SK-N-SH (cell line): ENCODE measurements at regions not wholly inside any gene's neighbourhood (a gene's known extent, or its start where the extent isn't known, plus 50 kb on each side); places are given as distances from the start of the nearest gene placed in this dataset.

Experiments
- CTCF ChIA-PET: fragments of 300-600, 350-600 bp; formaldehyde crosslinking; extraction: SDS; loops from one replicate; lab custom pipeline; 2021; lab: Yijun Ruan, JAX
- POLR2A ChIA-PET: fragments of 350-600 bp; sonication (Branson Sonifier 250); formaldehyde crosslinking; extraction: SDS; loops from one replicate; lab custom pipeline; 2020; ENCODE audit warnings: antibody characterized with exemption, inconsistent platforms; lab: Yijun Ruan, JAX
- DNase-seq: peaks from one replicate; pipeline ENCODE4 v3.0.0; 2012
- H2AFZ ChIP-seq: fragments of 200-600 bp; sonication (generic); 2 replicates; pipeline ENCODE4 v1.8.1; 2016; ENCODE audit warnings: antibody characterized with exemption, mild to moderate bottlenecking, low read depth
- H3F3A ChIP-seq: fragments of 200-600 bp; sonication (generic); replicated peaks from 2 replicates; pipeline ENCODE3; 2016; ENCODE audit warnings: antibody characterized with exemption, mild to moderate bottlenecking; ENCODE audit not compliant: insufficient read depth
- H3K27ac ChIP-seq, 2 experiments: fragments of 200-500 bp in 1 of 2; fragments of 200-600 bp in 1 of 2; sonication (Bioruptor generic) in 1 of 2; sonication (generic), shearing (Covaris generic) in 1 of 2; 2 replicates each; pipeline versions ENCODE4 v1.5.1 to v1.6.1; 2014 to 2016; ENCODE audit warnings: low read depth in 2 of 2, inconsistent platforms in 1 of 2, low read length in 1 of 2, mild to moderate bottlenecking in 1 of 2, mixed read lengths in 1 of 2
- H3K27me3 ChIP-seq: fragments of 200-600 bp; sonication (generic), shearing (Covaris generic); 2 replicates; pipeline ENCODE4 v1.6.1; 2016; ENCODE audit warnings: mixed run types; ENCODE audit not compliant: insufficient read depth
- H3K36me3 ChIP-seq, 2 experiments: fragments of 200-500 bp in 1 of 2; fragments of 200-600 bp in 1 of 2; sonication (Bioruptor generic) in 1 of 2; sonication (generic) in 1 of 2; replicated peaks in 1 of 2; 2 replicates each; pipeline versions ENCODE3 to v1.5.1; 2014 to 2016; ENCODE audit warnings: low read length in 1 of 2, mild to moderate bottlenecking in 1 of 2; ENCODE audit not compliant: insufficient read depth in 2 of 2, control insufficient read depth in 1 of 2
- H3K4me1 ChIP-seq, 2 experiments: fragments of 200-500 bp in 1 of 2; fragments of 200-600 bp in 1 of 2; sonication (Bioruptor generic) in 1 of 2; sonication (generic), shearing (Covaris generic) in 1 of 2; 2 replicates each; pipeline versions ENCODE4 v1.5.1 to v1.6.1; 2014 to 2016; ENCODE audit warnings: low read depth in 1 of 2, low read length in 1 of 2, mixed run types in 1 of 2; ENCODE audit not compliant: insufficient read depth in 2 of 2, control insufficient read depth in 1 of 2
- H3K4me2 ChIP-seq: fragments of 200-600 bp; sonication (generic), shearing (Covaris generic); 2 replicates; pipeline ENCODE4 v1.6.1; 2017; ENCODE audit warnings: mixed run types
- H3K4me3 ChIP-seq, 2 experiments: fragments of 200-500 bp in 1 of 2; fragments of 200-600 bp in 1 of 2; sonication (Bioruptor generic) in 1 of 2; sonication (generic), shearing (Covaris generic) in 1 of 2; 2 replicates each; pipeline versions ENCODE4 v1.5.1 to v1.8.1; 2014 to 2016; ENCODE audit warnings: low read depth in 2 of 2, inconsistent platforms in 1 of 2, low read length in 1 of 2, mild to moderate bottlenecking in 1 of 2, mixed read lengths in 1 of 2, moderate library complexity in 1 of 2
- H3K79me2 ChIP-seq: fragments of 200-600 bp; sonication (generic); 2 replicates; pipeline ENCODE4 v1.8.1; 2017; ENCODE audit warnings: mild to moderate bottlenecking; ENCODE audit not compliant: insufficient read depth
- H3K9ac ChIP-seq: fragments of 200-600 bp; sonication (generic); 2 replicates; pipeline ENCODE4 v1.6.1; 2017; ENCODE audit warnings: mixed run types
- H3K9me2 ChIP-seq: fragments of 200-600 bp; sonication (generic); 2 replicates; pipeline ENCODE4 v1.6.1; 2017; ENCODE audit warnings: mixed run types
- H3K9me3 ChIP-seq: fragments of 200-600 bp; sonication (generic); 2 replicates; pipeline ENCODE4 v1.6.1; 2017; ENCODE audit warnings: mixed run types, mild to moderate bottlenecking, moderate library complexity
- H4K20me1 ChIP-seq: fragments of 200-600 bp; sonication (generic); 2 replicates; pipeline ENCODE4 v1.6.1; 2017; ENCODE audit warnings: mild to moderate bottlenecking, mixed run types; ENCODE audit not compliant: insufficient read depth
- EP300 ChIP-seq, 2 experiments: IDR thresholded peaks; 2 replicates each; pipeline versions ENCODE4 v1.4.0 to v1.6.1; 2012; ENCODE audit warnings: borderline replicate concordance in 1 of 2, low read depth in 1 of 2, low read length in 1 of 2
- FOSL2 ChIP-seq: IDR thresholded peaks from 2 replicates; pipeline ENCODE4 v1.4.0; 2012; ENCODE audit warnings: low read depth, mild to moderate bottlenecking, moderate library complexity, borderline replicate concordance
- GABPA ChIP-seq: IDR thresholded peaks from 2 replicates; pipeline ENCODE4 v1.4.0; 2012; ENCODE audit warnings: low read depth, mild to moderate bottlenecking
- GATA2 ChIP-seq: sonication (generic); formaldehyde crosslinking; IDR thresholded peaks from 2 replicates; pipeline ENCODE4 v1.5.0; 2020; ENCODE audit warnings: mild to moderate bottlenecking, missing genetic modification reagents
- IRF3 ChIP-seq: fragments of 150-350 bp; IDR thresholded peaks from 2 replicates; pipeline ENCODE4 v1.6.1; 2016; ENCODE audit warnings: mild to moderate bottlenecking, low read depth, low read length
- JUND ChIP-seq: IDR thresholded peaks from 2 replicates; pipeline ENCODE4 v1.4.0; 2012
- MAX ChIP-seq: IDR thresholded peaks from 2 replicates; pipeline ENCODE4 v1.4.0; 2012; ENCODE audit warnings: low read depth
- NRF1 ChIP-seq: IDR thresholded peaks from 2 replicates; pipeline ENCODE4 v1.6.1; 2012; ENCODE audit warnings: low read depth, mild to moderate bottlenecking, low read length
- PBX3 ChIP-seq: IDR thresholded peaks from 2 replicates; pipeline ENCODE4; 2012
- POLR2AphosphoS5 ChIP-seq: IDR thresholded peaks from 2 replicates; pipeline ENCODE4 v1.6.1; 2012; ENCODE audit warnings: low read depth, low read length
- RAD21 ChIP-seq: IDR thresholded peaks from 2 replicates; pipeline ENCODE4 v1.6.1; 2012; ENCODE audit warnings: mild to moderate bottlenecking, low read length
- RCOR1 ChIP-seq: fragments of 150-350 bp; IDR thresholded peaks from 2 replicates; pipeline ENCODE4 v1.6.1; 2017; ENCODE audit warnings: antibody characterized with exemption, low read length
- SIN3A ChIP-seq: IDR thresholded peaks from 2 replicates; pipeline ENCODE4 v1.6.1; 2012; ENCODE audit warnings: low read depth, mild to moderate bottlenecking, low read length, moderate library complexity, borderline replicate concordance
- TEAD4 ChIP-seq: IDR thresholded peaks from 2 replicates; pipeline ENCODE4 v1.4.0; 2012; ENCODE audit warnings: mild to moderate bottlenecking, borderline replicate concordance; ENCODE audit not compliant: insufficient read depth
- USF2 ChIP-seq: fragments of 150-350 bp; IDR thresholded peaks from 2 replicates; pipeline ENCODE4 v1.6.1; 2017; ENCODE audit warnings: antibody characterized with exemption, low read length, low read depth, borderline replicate concordance
- WGBS: methylation state at CpG from one replicate; pipeline ENCODE4 v1.1.6; 2017; ENCODE audit warnings: low lambda C conversion rate; 5-methylcytosine and 5-hydroxymethylcytosine counted together
- TF ChIP-seq, protein P1 (sequence below): fragments of 200-600 bp; sonication (generic); IDR thresholded peaks from 2 replicates; pipeline ENCODE4 v1.6.1; 2017; ENCODE audit warnings: antibody characterized with exemption, mild to moderate bottlenecking, moderate library complexity

- Histone ChIP-seq H3K27ac (no peak overlapping the region), H3K9me2 (no peaks in the 10 kb centered on the region), H3K4me3 (no peak overlapping the region), H3K27me3 (no peaks in the 10 kb centered on the region), H4K20me1 (no peaks in the 10 kb centered on the region), H3K4me2 (no peak overlapping the region), H2AFZ (no peak overlapping the region), H3K79me2 (no peaks in the 10 kb centered on the region), H3F3A (no peaks in the 10 kb centered on the region), H3K9me3 (no peaks in the 10 kb centered on the region), H3K9ac (no peak overlapping the region), H3K4me1 (no peaks in the 10 kb centered on the region), H3K36me3 (no peaks in the 10 kb centered on the region)
- ChIA-PET CTCF (no interaction called here), POLR2A (no interaction called here)
- WGBS: 0% methylated on average over 5 of the region's 5 CpGs
- no peak for TF ChIP-seq PBX3
- TF ChIP-seq MAX: no peak
- TF ChIP-seq GATA2: no peak
- no peak for TF ChIP-seq EP300 (IDR thresholded peaks at IDR 0.05; ENCODE audit: borderline replicate concordance in 1 of 2, low read depth in 1 of 2, low read length in 1 of 2)
- TF ChIP-seq USF2: no peak
- TF ChIP-seq SIN3A: no peak
- TF ChIP-seq TEAD4: no peak
- no peak for TF ChIP-seq IRF3
- TF ChIP-seq JUND: no peak
- no peak for TF ChIP-seq FOSL2
- DNase-seq: no peak
Measured at GRCh38 chr2:220117025-220117424, 489.6 kb downstream of the SLC4A3 start.

GRCh38 chr2:220120041-220120440, 492.6 kb downstream of the SLC4A3 start:
- Histone ChIP-seq H3K9me2 (no peaks in the 10 kb centered on the region), H3K4me1 (no peaks in the 10 kb centered on the region), H3K4me2 (no peak overlapping the region), H3K9me3 (no peaks in the 10 kb centered on the region), H3F3A (no peaks in the 10 kb centered on the region), H3K4me3 (no peak overlapping the region), H3K27me3 (no peaks in the 10 kb centered on the region), H4K20me1 (no peaks in the 10 kb centered on the region), H3K79me2 (no peaks in the 10 kb centered on the region), H2AFZ (no peak overlapping the region), H3K9ac (no peak overlapping the region), H3K36me3 (no peaks in the 10 kb centered on the region), H3K27ac (no peak overlapping the region)
- CTCF ChIA-PET: no interaction called here
- POLR2A ChIA-PET: no interaction called here
- 22% methylated on average over 2 of the region's 2 CpGs for WGBS
- no peak for DNase-seq
- TF ChIP-seq GABPA (no peak), RCOR1 (no peak), GATA2 (no peak), POLR2AphosphoS5 (no peak), FOSL2 (no peak), EP300 (IDR thresholded peaks at IDR 0.05; ENCODE audit: borderline replicate concordance in 1 of 2, low read depth in 1 of 2, low read length in 1 of 2) (no peak), MAX (no peak), NRF1 (no peak), SIN3A (no peak), RAD21 (no peak)
- TF ChIP-seq, protein P1, sequence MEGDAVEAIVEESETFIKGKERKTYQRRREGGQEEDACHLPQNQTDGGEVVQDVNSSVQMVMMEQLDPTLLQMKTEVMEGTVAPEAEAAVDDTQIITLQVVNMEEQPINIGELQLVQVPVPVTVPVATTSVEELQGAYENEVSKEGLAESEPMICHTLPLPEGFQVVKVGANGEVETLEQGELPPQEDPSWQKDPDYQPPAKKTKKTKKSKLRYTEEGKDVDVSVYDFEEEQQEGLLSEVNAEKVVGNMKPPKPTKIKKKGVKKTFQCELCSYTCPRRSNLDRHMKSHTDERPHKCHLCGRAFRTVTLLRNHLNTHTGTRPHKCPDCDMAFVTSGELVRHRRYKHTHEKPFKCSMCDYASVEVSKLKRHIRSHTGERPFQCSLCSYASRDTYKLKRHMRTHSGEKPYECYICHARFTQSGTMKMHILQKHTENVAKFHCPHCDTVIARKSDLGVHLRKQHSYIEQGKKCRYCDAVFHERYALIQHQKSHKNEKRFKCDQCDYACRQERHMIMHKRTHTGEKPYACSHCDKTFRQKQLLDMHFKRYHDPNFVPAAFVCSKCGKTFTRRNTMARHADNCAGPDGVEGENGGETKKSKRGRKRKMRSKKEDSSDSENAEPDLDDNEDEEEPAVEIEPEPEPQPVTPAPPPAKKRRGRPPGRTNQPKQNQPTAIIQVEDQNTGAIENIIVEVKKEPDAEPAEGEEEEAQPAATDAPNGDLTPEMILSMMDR: no peak
